ENCODE measurements at regions not wholly inside any gene's neighbourhood (a gene's known extent, or its start where the extent isn't known, plus 50 kb on each side); places are given as distances from the start of the nearest gene placed in this dataset.

DNA sequence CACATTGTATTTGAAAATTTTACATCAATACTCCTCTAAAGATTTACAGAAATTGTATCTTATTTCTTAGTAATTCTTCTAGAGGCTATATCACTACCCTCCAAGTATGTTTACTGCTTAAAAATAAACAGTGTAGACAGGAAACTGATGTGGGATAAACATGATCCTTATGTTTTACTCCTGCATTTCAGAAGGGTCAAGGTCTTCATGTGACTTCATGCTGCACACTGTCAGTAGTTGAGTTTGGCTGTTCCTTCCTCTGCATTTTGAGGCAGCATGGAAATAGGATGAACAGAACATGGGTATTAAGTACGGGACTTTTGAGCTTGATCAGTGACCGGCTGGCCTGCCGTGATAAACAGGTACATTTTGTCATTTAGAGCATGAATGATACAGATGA, 179.2 kb upstream of the FERMT1 start:
- no peak overlapping the region for H3K27ac ChIP-seq (ENCODE audit: extremely low read depth, low read depth, low read length)
- ChIA-PET POLR2A (no interaction called here), CTCF (interaction anchor here (0.5 kb wide), 1 partner anchor 130 kb away, joined by 3 read pairs; no protein-coding TSS in a partner anchor)
- no peaks in the 10 kb centered on the region for H3K9me3 ChIP-seq (ENCODE audit: control insufficient read depth, insufficient read depth, low read depth, low read length)
- no peak overlapping the region for H3K4me3 ChIP-seq (ENCODE audit: low read depth, low read length)
- no peaks in the 10 kb centered on the region for H3K36me3 ChIP-seq (ENCODE audit: control insufficient read depth in 2 of 2, insufficient read depth in 1 of 2, low read length in 2 of 2)
- TF ChIP-seq ZNF140 (tag by site-specific recombination; IDR thresholded peaks at IDR 0.05) (no peak), KLF1 (tag by site-specific recombination; IDR thresholded peaks at IDR 0.05) (no peak), ZNF223 (tag by site-specific recombination; IDR thresholded peaks at IDR 0.05) (no peak), HOXC10 (CRISPR knock-in tag; IDR thresholded peaks at IDR 0.05) (no peak), ZNF184 (tag by site-specific recombination; IDR thresholded peaks at IDR 0.05) (no peak)
- TF ChIP-seq, protein P1, sequence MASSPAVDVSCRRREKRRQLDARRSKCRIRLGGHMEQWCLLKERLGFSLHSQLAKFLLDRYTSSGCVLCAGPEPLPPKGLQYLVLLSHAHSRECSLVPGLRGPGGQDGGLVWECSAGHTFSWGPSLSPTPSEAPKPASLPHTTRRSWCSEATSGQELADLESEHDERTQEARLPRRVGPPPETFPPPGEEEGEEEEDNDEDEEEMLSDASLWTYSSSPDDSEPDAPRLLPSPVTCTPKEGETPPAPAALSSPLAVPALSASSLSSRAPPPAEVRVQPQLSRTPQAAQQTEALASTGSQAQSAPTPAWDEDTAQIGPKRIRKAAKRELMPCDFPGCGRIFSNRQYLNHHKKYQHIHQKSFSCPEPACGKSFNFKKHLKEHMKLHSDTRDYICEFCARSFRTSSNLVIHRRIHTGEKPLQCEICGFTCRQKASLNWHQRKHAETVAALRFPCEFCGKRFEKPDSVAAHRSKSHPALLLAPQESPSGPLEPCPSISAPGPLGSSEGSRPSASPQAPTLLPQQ (tag by site-specific recombination; IDR thresholded peaks at IDR 0.05): no peak
- H3K4me1 ChIP-seq (ENCODE audit: control insufficient read depth, insufficient read depth, low read length): no peaks in the 10 kb centered on the region

DNA sequence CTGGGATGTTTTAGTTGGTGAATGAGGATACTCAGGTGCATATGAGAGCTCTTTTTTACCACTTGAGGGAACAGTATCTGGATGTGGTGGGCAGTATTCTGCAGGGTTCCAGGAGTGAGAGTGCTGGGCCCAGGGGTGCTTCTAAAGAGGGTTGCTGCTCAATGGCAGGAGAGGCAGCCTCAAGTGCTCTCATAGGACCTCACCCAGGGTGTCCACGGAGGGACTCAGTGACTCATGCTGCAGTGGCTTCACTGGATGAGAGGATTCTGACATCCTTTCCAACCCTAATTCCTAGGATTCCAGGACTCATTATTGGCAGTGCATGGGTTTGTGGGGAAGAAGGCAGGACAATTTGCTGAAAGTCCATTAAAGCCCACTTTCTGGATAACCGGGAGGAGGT, 176.6 kb upstream of the FERMT1 start:
- ChIA-PET CTCF (no interaction called here), POLR2A (no interaction called here)
- H3K36me3 ChIP-seq (ENCODE audit: control insufficient read depth in 2 of 2, insufficient read depth in 1 of 2, low read length in 2 of 2): no peaks in the 10 kb centered on the region
- no peaks in the 10 kb centered on the region for H3K4me1 ChIP-seq (ENCODE audit: control insufficient read depth, insufficient read depth, low read length)
- no peak overlapping the region for H3K27ac ChIP-seq (ENCODE audit: extremely low read depth, low read depth, low read length)
- no peak overlapping the region for H3K4me3 ChIP-seq (ENCODE audit: low read depth, low read length)
- no peaks in the 10 kb centered on the region for H3K9me3 ChIP-seq (ENCODE audit: control insufficient read depth, insufficient read depth, low read depth, low read length)
- no peak for TF ChIP-seq ZNF501 (tag by site-specific recombination; IDR thresholded peaks at IDR 0.05)
- no peak for TF ChIP-seq ZFHX2 (tag by site-specific recombination; conservative IDR thresholded peaks at IDR 0.05)
- TF ChIP-seq ZXDB (tag by site-specific recombination; IDR thresholded peaks at IDR 0.05): no peak
- no peak for TF ChIP-seq PRDM1 (tag by site-specific recombination; IDR thresholded peaks at IDR 0.05)
- TF ChIP-seq, protein P2, sequence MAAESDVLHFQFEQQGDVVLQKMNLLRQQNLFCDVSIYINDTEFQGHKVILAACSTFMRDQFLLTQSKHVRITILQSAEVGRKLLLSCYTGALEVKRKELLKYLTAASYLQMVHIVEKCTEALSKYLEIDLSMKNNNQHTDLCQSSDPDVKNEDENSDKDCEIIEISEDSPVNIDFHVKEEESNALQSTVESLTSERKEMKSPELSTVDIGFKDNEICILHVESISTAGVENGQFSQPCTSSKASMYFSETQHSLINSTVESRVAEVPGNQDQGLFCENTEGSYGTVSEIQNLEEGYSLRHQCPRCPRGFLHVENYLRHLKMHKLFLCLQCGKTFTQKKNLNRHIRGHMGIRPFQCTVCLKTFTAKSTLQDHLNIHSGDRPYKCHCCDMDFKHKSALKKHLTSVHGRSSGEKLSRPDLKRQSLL (tag by site-specific recombination; IDR thresholded peaks at IDR 0.05): no peak
- TF ChIP-seq, protein P3, sequence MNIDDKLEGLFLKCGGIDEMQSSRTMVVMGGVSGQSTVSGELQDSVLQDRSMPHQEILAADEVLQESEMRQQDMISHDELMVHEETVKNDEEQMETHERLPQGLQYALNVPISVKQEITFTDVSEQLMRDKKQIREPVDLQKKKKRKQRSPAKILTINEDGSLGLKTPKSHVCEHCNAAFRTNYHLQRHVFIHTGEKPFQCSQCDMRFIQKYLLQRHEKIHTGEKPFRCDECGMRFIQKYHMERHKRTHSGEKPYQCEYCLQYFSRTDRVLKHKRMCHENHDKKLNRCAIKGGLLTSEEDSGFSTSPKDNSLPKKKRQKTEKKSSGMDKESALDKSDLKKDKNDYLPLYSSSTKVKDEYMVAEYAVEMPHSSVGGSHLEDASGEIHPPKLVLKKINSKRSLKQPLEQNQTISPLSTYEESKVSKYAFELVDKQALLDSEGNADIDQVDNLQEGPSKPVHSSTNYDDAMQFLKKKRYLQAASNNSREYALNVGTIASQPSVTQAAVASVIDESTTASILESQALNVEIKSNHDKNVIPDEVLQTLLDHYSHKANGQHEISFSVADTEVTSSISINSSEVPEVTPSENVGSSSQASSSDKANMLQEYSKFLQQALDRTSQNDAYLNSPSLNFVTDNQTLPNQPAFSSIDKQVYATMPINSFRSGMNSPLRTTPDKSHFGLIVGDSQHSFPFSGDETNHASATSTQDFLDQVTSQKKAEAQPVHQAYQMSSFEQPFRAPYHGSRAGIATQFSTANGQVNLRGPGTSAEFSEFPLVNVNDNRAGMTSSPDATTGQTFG (tag by site-specific recombination; IDR thresholded peaks at IDR 0.05; ENCODE audit: borderline replicate concordance): no peak
- TF ChIP-seq ZNF664 (tag by site-specific recombination; IDR thresholded peaks at IDR 0.05): no peak
- TF ChIP-seq, protein P4, sequence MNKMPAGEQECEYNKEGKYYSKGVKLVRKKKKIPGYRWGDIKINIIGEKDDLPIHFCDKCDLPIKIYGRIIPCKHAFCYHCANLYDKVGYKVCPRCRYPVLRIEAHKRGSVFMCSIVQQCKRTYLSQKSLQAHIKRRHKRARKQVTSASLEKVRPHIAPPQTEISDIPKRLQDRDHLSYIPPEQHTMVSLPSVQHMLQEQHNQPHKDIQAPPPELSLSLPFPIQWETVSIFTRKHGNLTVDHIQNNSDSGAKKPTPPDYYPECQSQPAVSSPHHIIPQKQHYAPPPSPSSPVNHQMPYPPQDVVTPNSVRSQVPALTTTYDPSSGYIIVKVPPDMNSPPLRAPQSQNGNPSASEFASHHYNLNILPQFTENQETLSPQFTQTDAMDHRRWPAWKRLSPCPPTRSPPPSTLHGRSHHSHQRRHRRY (tag by site-specific recombination; IDR thresholded peaks at IDR 0.05): no peak
- no peak for TF ChIP-seq ZNF473 (tag by site-specific recombination; IDR thresholded peaks at IDR 0.05)
- TF ChIP-seq, protein P5, sequence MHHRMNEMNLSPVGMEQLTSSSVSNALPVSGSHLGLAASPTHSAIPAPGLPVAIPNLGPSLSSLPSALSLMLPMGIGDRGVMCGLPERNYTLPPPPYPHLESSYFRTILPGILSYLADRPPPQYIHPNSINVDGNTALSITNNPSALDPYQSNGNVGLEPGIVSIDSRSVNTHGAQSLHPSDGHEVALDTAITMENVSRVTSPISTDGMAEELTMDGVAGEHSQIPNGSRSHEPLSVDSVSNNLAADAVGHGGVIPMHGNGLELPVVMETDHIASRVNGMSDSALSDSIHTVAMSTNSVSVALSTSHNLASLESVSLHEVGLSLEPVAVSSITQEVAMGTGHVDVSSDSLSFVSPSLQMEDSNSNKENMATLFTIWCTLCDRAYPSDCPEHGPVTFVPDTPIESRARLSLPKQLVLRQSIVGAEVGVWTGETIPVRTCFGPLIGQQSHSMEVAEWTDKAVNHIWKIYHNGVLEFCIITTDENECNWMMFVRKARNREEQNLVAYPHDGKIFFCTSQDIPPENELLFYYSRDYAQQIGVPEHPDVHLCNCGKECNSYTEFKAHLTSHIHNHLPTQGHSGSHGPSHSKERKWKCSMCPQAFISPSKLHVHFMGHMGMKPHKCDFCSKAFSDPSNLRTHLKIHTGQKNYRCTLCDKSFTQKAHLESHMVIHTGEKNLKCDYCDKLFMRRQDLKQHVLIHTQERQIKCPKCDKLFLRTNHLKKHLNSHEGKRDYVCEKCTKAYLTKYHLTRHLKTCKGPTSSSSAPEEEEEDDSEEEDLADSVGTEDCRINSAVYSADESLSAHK (tag by site-specific recombination; IDR thresholded peaks at IDR 0.05): no peak
- no peak for TF ChIP-seq ZNF610 (tag by site-specific recombination; IDR thresholded peaks at IDR 0.05; ENCODE audit: borderline replicate concordance)
- TF ChIP-seq, protein P6, sequence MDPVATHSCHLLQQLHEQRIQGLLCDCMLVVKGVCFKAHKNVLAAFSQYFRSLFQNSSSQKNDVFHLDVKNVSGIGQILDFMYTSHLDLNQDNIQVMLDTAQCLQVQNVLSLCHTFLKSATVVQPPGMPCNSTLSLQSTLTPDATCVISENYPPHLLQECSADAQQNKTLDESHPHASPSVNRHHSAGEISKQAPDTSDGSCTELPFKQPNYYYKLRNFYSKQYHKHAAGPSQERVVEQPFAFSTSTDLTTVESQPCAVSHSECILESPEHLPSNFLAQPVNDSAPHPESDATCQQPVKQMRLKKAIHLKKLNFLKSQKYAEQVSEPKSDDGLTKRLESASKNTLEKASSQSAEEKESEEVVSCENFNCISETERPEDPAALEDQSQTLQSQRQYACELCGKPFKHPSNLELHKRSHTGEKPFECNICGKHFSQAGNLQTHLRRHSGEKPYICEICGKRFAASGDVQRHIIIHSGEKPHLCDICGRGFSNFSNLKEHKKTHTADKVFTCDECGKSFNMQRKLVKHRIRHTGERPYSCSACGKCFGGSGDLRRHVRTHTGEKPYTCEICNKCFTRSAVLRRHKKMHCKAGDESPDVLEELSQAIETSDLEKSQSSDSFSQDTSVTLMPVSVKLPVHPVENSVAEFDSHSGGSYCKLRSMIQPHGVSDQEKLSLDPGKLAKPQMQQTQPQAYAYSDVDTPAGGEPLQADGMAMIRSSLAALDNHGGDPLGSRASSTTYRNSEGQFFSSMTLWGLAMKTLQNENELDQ (tag by site-specific recombination; IDR thresholded peaks at IDR 0.05; ENCODE audit: low read depth): no peak
- no peak for TF ChIP-seq ZNF792 (tag by site-specific recombination; IDR thresholded peaks at IDR 0.05)
